AG04450 (cell line): ENCODE measurements at regions not wholly inside any gene's neighbourhood (a gene's known extent, or its start where the extent isn't known, plus 50 kb on each side); places are given as distances from the start of the nearest gene placed in this dataset.
A peak's percentile ranks its signal among the peaks of the same experiment; 100 is the strongest.
"Not testable (repeated sequence)": the region's sequence is repeated elsewhere in the genome, so short reads cannot be mapped to it uniquely, and the experiment has no call there.

Experiments
- CTCF ChIA-PET: fragments of 300-600, 350-600 bp; formaldehyde crosslinking; extraction: SDS; loops from one replicate; lab custom pipeline; 2022; ENCODE audit warnings: antibody characterized with exemption, inconsistent platforms; lab: Charles Lee
- POLR2A ChIA-PET: fragments of 350-600 bp; formaldehyde crosslinking; extraction: SDS; loops from one replicate; lab custom pipeline; 2021; ENCODE audit warnings: antibody characterized with exemption, inconsistent platforms; lab: Yijun Ruan, JAX
- DNase-seq: peaks from one replicate; pipeline ENCODE4 v3.0.0-alpha.2; 2011; ENCODE audit warnings: low read depth, low spot score
- H3K27ac ChIP-seq: one replicate; pipeline ENCODE4 v1.5.1; 2012; ENCODE audit warnings: low read depth, low read length, control low read depth
- H3K27me3 ChIP-seq: one replicate; pipeline ENCODE4 v1.6.0; 2012; ENCODE audit warnings: low read length; ENCODE audit not compliant: control insufficient read depth, insufficient read depth
- H3K4me3 ChIP-seq: 2 replicates; pipeline ENCODE4 v1.5.1; 2011; ENCODE audit warnings: mild to moderate bottlenecking, low read depth, low read length, control low read depth
- H3K9me3 ChIP-seq: 2 replicates; pipeline ENCODE4 v1.5.1; 2012; ENCODE audit warnings: low read length; ENCODE audit not compliant: control insufficient read depth, insufficient read depth
- CTCF ChIP-seq: IDR thresholded peaks from 2 replicates; pipeline ENCODE4 v1.5.1; 2011; ENCODE audit warnings: low read depth, low read length, control low read depth, inconsistent platforms

GRCh38 chr9:110008663-110009062, 199.3 kb downstream of the C9orf152 start:
- no peak for TF ChIP-seq CTCF
- DNase-seq: no peak
- no peak overlapping the region for H3K4me3 ChIP-seq
- ChIA-PET CTCF (no interaction called here), POLR2A (no interaction called here)
- H3K27ac ChIP-seq: no peak overlapping the region
- H3K9me3 ChIP-seq: no peaks in the 10 kb centered on the region
- H3K27me3 ChIP-seq: no peaks in the 10 kb centered on the region

DNA sequence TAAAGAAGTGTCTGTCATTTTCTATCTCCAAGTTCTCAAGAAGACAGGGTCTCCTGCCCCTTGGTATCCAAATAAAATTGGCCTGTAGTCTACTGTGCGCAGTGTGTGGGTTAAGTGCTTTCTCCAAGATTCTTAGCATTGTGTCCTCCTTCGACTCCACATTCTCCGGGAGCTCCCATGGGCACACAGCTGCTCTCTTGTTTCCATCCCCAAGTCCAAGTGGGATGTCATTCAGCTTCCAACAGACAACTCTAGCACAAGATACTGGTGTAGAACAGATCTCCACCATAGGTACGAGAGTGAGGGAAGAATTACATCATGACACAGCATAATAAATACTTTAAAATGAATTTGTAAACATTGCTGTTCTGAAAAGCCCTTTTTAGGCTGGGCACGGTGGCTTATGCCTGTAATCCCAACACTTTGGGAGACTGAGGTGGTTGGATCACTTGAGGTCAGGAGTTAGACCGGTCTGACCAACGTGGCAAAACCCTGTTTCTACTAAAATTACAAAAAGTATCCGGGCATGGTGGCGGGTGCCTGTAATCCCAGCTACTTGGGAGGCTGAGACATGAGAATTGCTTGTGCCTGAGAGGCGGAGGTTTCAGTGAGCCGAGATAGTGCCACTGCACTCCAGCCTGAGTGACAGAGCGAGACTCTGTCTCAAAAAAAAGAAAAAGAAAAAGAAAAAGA, 196.2 kb downstream of the C9orf152 start:
- no peak for DNase-seq
- Histone ChIP-seq H3K9me3 (no peaks in the 10 kb centered on the region), H3K27ac (no peak overlapping the region), H3K27me3 (no peaks in the 10 kb centered on the region), H3K4me3 (no peak overlapping the region)
- POLR2A ChIA-PET: no interaction called here
- TF ChIP-seq CTCF: no peak
- CTCF ChIA-PET: no interaction called here

GRCh38 chr9:110013064-110013463, 194.9 kb downstream of the C9orf152 start:
- DNase-seq: no peak
- POLR2A ChIA-PET: no interaction called here
- Histone ChIP-seq H3K4me3 (no peak overlapping the region), H3K27me3 (no peaks in the 10 kb centered on the region), H3K9me3 (no peaks in the 10 kb centered on the region), H3K27ac (no peak overlapping the region)
- CTCF ChIA-PET: no interaction called here
- TF ChIP-seq CTCF: no peak

DNA sequence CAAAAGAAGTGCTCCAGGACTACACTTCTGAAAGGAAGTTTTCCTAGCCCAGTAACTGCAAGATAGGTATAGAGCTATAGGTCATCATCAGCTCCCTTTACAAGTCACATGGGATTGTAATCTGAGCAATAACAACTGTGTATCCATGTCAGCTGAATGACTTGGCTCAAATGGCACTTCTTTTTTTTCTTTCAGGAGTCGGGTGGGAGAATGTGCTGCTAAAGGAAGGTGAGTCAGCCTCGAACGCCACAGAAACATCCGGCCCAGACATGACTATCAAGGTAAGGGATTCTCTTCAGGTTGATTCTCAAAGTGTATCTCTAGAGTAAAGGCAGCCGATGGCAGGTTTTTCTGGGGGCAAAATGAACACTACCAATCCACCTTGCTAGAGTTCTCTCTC, 192.2 kb downstream of the C9orf152 start:
- no peaks in the 10 kb centered on the region for H3K27me3 ChIP-seq
- peak overlapping the region; percentile 83 for H3K27ac ChIP-seq
- ChIA-PET POLR2A (interaction anchor here (1.1 kb wide), 1 partner anchor 33 kb away, joined by 3 read pairs; no protein-coding TSS in a partner anchor), CTCF (interaction anchor here (1.1 kb wide), 1 partner anchor 10 kb away, joined by 3 read pairs; no protein-coding TSS in a partner anchor)
- peak; percentile 38 for DNase-seq
- TF ChIP-seq CTCF: no peak
- H3K4me3 ChIP-seq: no peak overlapping the region
- no peaks in the 10 kb centered on the region for H3K9me3 ChIP-seq

GRCh38 chr9:110016340-110016739, 191.6 kb downstream of the C9orf152 start:
- CTCF ChIA-PET: interaction anchor here (1.1 kb wide), 2 partner anchors 10 to 113 kb away, joined by 3 to 5 read pairs; no protein-coding TSS in a partner anchor
- Histone ChIP-seq H3K4me3 (no peak overlapping the region), H3K27me3 (no peaks in the 10 kb centered on the region), H3K9me3 (no peaks in the 10 kb centered on the region), H3K27ac (peak overlapping the region; percentile 83)
- peak; percentile 41 for DNase-seq
- POLR2A ChIA-PET: interaction anchor here (1.1 kb wide), 1 partner anchor 33 kb away, joined by 3 read pairs; no protein-coding TSS in a partner anchor
- no peak for TF ChIP-seq CTCF

DNA sequence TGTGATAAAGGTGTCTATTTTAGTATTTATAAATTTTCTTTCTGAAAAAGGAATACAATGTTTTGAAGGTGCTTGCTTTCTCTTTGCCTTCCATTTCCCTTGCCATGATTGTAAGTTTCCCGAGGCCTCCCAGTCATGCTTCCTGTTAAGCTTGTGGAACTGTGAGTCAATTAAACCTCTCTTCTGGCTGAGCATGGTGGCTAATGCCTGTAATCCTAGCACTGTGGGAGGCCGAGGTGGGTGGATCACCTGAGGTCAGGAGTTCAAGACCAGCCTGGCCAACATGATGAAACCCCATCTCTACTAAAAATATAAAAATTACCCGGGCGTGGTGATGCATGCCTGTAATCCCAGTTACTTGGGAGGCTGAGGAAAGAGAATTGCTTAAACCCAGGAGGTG, 187.7 kb downstream of the C9orf152 start:
- CTCF ChIA-PET: not testable (repeated sequence)
- POLR2A ChIA-PET: interaction anchor here (0.5 kb wide), 1 partner anchor 73 kb away, joined by 5 read pairs; no protein-coding TSS in a partner anchor

More for the DNA sequence above, 187.7 kb downstream of the C9orf152 start:
- H3K27me3 ChIP-seq, DNase-seq, H3K4me3 ChIP-seq, H3K27ac ChIP-seq, H3K9me3 ChIP-seq: not testable (repeated sequence)
